ENCODE measurements at regions not wholly inside any gene's neighbourhood (a gene's known extent, or its start where the extent isn't known, plus 50 kb on each side); places are given as distances from the start of the nearest gene placed in this dataset.

GRCh38 chr2:120470041-120470965 lies 124.4 kb downstream of the INHBB start (continued):
- TF ChIP-seq THAP11 (CRISPR knock-in tag; IDR thresholded peaks at IDR 0.05) (no peak; the same call in 1 of the 2 replicates), RFX1 (IDR thresholded peaks at IDR 0.05) (peak; percentile 31; the same call in 1 of the 2 replicates), ZNF713 (CRISPR knock-in tag; IDR thresholded peaks at IDR 0.05) (0 out of 2 replicates have a peak, but pooled peaks have one; percentile 49), HMGXB4 (CRISPR knock-in tag; IDR thresholded peaks at IDR 0.05; ENCODE audit: borderline replicate concordance in 1 of 2, low read depth in 1 of 2) (peak; percentile 44 to 56; a peak in 3 of 4 replicates), E2F1 (CRISPR knock-in tag; IDR thresholded peaks at IDR 0.05) (no peak), UBTF (CRISPR knock-in tag; IDR thresholded peaks at IDR 0.05) (peak; percentile 87), ZBTB38 (CRISPR knock-in tag; IDR thresholded peaks at IDR 0.05) (no peak; the same call in 1 of the 2 replicates), MAX (IDR thresholded peaks at IDR 0.05) (peak; percentile 53; the same call in 1 of the 2 replicates), ZNF878 (CRISPR knock-in tag; IDR thresholded peaks at IDR 0.05) (peak; percentile 91), HDAC1 (CRISPR knock-in tag; IDR thresholded peaks at IDR 0.05) (peak; percentile 95), PHB2 (IDR thresholded peaks at IDR 0.05; ENCODE audit: partially characterized antibody) (no peak), MTA3 (CRISPR knock-in tag; IDR thresholded peaks at IDR 0.05) (no peak), ZBTB7A (CRISPR knock-in tag; IDR thresholded peaks at IDR 0.05) (no peak), PHF8 (CRISPR knock-in tag; IDR thresholded peaks at IDR 0.05) (peak; percentile 27; the same call in 1 of the 2 replicates), SNAI1 (CRISPR knock-in tag; IDR thresholded peaks at IDR 0.05; ENCODE audit: borderline replicate concordance) (no peak)
- TF ChIP-seq, protein P1, sequence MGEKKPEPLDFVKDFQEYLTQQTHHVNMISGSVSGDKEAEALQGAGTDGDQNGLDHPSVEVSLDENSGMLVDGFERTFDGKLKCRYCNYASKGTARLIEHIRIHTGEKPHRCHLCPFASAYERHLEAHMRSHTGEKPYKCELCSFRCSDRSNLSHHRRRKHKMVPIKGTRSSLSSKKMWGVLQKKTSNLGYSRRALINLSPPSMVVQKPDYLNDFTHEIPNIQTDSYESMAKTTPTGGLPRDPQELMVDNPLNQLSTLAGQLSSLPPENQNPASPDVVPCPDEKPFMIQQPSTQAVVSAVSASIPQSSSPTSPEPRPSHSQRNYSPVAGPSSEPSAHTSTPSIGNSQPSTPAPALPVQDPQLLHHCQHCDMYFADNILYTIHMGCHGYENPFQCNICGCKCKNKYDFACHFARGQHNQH (CRISPR knock-in tag; IDR thresholded peaks at IDR 0.05), result peak; percentile 93
- TF ChIP-seq, protein P2, sequence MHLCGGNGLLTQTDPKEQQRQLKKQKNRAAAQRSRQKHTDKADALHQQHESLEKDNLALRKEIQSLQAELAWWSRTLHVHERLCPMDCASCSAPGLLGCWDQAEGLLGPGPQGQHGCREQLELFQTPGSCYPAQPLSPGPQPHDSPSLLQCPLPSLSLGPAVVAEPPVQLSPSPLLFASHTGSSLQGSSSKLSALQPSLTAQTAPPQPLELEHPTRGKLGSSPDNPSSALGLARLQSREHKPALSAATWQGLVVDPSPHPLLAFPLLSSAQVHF (CRISPR knock-in tag; IDR thresholded peaks at IDR 0.05), result no peak
